ENCODE measurements at regions not wholly inside any gene's neighbourhood (a gene's known extent, or its start where the extent isn't known, plus 50 kb on each side); places are given as distances from the start of the nearest gene placed in this dataset.

GRCh38 chr10:75347186-75347585, 54.4 kb downstream of the ZNF503 start:
- DNase-seq (ENCODE audit: low read depth): no peak

DNA sequence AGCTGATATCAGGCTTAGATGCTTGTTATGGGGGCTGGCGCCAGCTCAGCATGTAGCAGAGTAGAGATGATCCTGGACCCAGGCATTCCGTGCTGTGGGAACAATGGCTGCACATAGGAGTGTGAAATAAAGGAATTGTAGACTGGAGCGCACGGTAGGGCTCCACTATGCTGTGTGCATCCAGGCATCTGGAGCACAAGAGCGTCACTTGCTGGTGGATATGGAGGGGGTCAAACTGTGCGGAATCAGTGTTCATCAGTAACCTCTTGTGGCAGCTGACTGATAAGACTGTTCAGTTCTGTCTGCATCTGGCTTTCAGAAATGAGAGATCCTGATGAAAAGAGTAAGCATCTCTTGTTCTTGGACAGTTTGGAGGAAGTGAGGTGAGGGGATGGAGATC, 55.8 kb downstream of the ZNF503 start:
- no peak for DNase-seq (ENCODE audit: low read depth)

DNA sequence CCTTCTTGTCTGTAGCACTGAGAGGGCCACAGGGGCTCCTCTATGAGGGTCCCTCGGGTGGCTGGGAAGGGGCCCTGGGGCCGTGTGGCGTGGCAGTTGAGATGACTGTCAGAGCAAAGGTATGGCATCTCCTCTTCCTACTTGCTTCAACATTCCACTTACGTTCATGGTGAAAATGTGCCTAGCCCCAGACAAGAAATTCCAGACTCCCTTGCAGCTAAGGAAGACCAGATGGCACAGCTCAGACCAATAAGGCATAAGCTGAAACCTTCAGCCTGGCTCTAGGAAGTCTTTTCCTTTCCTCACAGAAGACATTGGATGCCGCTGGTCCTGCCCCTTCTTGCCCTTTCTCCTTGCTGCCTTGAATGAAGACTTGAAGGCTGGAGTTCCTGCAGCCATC, 57.4 kb downstream of the ZNF503 start:
- DNase-seq (ENCODE audit: low read depth): no peak

- DNase-seq (ENCODE audit: low read depth): no peak
Measured at GRCh38 chr10:75342397-75342796, 59.2 kb downstream of the ZNF503 start.

- DNase-seq (ENCODE audit: low read depth): no peak
Measured at GRCh38 chr10:75335983-75336382, 65.6 kb downstream of the ZNF503 start.

- no peak for DNase-seq (ENCODE audit: low read depth)
Measured at GRCh38 chr10:75335191-75335590, 66.4 kb downstream of the ZNF503 start.

GRCh38 chr10:75334720-75335119, 66.8 kb downstream of the ZNF503 start:
- no peak for DNase-seq (ENCODE audit: low read depth)

GRCh38 chr10:75332081-75332480, 69.5 kb downstream of the ZNF503 start:
- no peak for DNase-seq (ENCODE audit: low read depth)

- no peak for DNase-seq (ENCODE audit: low read depth)
Measured at GRCh38 chr10:75331081-75331480, 70.5 kb downstream of the ZNF503 start.

DNA sequence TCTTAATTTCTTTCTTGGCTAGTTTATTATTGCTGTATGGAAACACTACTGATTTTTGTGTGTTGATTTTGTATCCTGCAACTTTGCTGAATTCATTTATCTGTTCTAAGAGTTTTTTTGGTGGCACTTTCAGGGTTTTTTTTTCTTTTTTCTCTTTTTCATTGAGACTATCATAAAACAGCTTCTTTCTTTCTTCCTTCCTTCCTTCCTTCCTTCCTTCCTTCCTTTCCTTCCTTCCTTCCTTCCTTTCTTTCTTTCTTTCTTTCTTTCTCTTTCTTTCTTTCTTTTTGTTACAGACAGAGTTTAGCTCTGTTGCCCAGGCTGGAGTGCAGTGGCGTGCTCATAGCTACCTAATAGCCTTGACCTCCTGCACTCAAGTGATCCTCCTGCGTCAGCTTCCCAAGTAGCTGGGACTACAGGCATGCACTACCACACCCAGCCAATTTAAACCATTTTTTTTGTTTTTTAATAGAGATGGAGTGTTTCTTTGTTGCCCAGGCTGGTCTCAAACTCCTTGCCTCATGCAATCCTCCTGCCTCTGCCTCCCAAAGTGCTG, 72.3 kb downstream of the ZNF503 start:
- DNase-seq (ENCODE audit: low read depth): no peak

GRCh38 chr10:75326306-75326705, 75.3 kb downstream of the ZNF503 start:
- DNase-seq (ENCODE audit: low read depth): no peak

- DNase-seq (ENCODE audit: low read depth): no peak
Measured at GRCh38 chr10:75319274-75319673, 82.3 kb downstream of the ZNF503 start.

DNA sequence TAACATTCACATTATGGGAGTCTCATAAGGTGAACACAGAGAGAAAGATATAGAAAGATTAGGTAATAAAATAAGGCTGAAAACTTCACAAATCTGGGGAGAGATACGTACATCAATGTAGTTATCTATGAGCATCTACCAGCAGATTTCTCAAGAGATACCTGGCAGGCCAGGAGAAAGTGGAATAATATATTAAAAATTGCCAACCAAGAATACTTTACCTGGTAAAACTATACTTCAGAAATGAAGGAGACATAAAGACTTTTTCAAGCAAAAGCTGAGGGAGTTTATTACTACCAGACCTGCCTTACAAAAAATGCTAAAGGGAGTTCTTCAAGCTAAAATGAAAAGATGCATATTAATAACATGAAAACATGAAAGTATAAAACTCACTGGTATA, 78.8 kb upstream of the COMTD1 start:
- no peak for DNase-seq (ENCODE audit: low read depth)

DNA sequence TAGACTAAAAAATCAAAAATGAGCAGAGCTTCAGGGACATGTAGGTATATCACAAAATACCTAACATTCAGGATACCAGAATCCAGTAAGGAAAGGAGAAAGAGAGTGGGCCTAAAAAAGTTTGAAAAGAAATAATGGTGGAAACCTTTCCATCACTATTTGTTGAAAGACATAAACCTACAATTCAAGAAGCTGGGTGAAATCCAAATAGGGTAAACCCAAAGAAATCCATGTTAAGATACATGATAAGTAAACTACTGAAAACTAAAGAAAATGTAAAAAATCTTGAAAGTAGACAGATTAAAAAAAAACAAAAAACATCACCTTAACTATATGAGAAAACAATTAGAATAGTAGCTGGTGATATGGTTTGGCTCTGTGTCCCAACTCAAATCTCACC, 76.7 kb upstream of the COMTD1 start:
- DNase-seq (ENCODE audit: low read depth): no peak

GRCh38 chr10:75305675-75306074, 69.9 kb upstream of the COMTD1 start:
- DNase-seq (ENCODE audit: low read depth): no peak

- DNase-seq (ENCODE audit: low read depth): no peak
Measured at GRCh38 chr10:75304741-75305390, 69.1 kb upstream of the COMTD1 start.

- no peak for DNase-seq (ENCODE audit: low read depth)
Measured at GRCh38 chr10:75304313-75304712, 68.6 kb upstream of the COMTD1 start.

GRCh38 chr10:75303045-75303777, 67.5 kb upstream of the COMTD1 start:
- no peak for DNase-seq (ENCODE audit: low read depth)

- no peak for DNase-seq (ENCODE audit: low read depth)
Measured at GRCh38 chr10:75302029-75302428, 66.3 kb upstream of the COMTD1 start.

GRCh38 chr10:75297021-75297599, 61.4 kb upstream of the COMTD1 start:
- no peak for DNase-seq (ENCODE audit: low read depth)

- no peak for DNase-seq (ENCODE audit: low read depth)
Measured at GRCh38 chr10:75295868-75296441, 60.2 kb upstream of the COMTD1 start.

GRCh38 chr10:75294866-75295701, 59.3 kb upstream of the COMTD1 start:
- DNase-seq (ENCODE audit: low read depth): peak; percentile 89

All from ELR (cell line).